Kidney (tissue), 13 donors: ENCODE measurements at regions not wholly inside any gene's neighbourhood (a gene's known extent, or its start where the extent isn't known, plus 50 kb on each side); places are given as distances from the start of the nearest gene placed in this dataset.

Experiments
- DNase-seq, 5 donors: peaks; one replicate each; pipeline ENCODE4 v3.0.0-alpha.2; 2013 to 2020
- FAIRE-seq: peaks from 2 replicates; lab custom pipeline; 2012; peaks lifted over from hg19 to GRCh38; lab: Jason Lieb, UNC
- H3K27ac ChIP-seq, 2 donors: one replicate each; pipeline ENCODE4 v1.7.0; 2013; ENCODE audit warnings: low read depth in 2 of 2, low read length in 2 of 2, inconsistent platforms in 1 of 2
- H3K27me3 ChIP-seq: one replicate; pipeline ENCODE4 v1.7.1; 2013; ENCODE audit warnings: low read length, inconsistent platforms; ENCODE audit not compliant: control insufficient read depth, insufficient read depth
- H3K36me3 ChIP-seq, 3 donors: one replicate each; pipeline versions ENCODE4 v1.7.0 to v1.7.1; 2013; ENCODE audit warnings: low read length in 3 of 3, control low read depth in 1 of 3, inconsistent platforms in 1 of 3; ENCODE audit not compliant: insufficient read depth in 3 of 3, control insufficient read depth in 2 of 3
- H3K4me1 ChIP-seq, 3 donors: one replicate each; pipeline versions ENCODE4 v1.7.0 to v1.7.1; 2013; ENCODE audit warnings: low read length in 3 of 3, inconsistent platforms in 1 of 3, low read depth in 1 of 3; ENCODE audit not compliant: control insufficient read depth in 2 of 3, insufficient read depth in 2 of 3
- H3K4me3 ChIP-seq, 3 donors: one replicate each; pipeline versions ENCODE4 v1.7.0 to v1.8.1; 2013; ENCODE audit warnings: low read length in 3 of 3, control low read depth in 1 of 3, inconsistent platforms in 1 of 3
- H3K9ac ChIP-seq, 3 donors: one replicate each; pipeline versions ENCODE4 v1.7.0 to v1.7.1; 2013; ENCODE audit warnings: low read length in 3 of 3, control low read depth in 1 of 3, inconsistent platforms in 1 of 3
- H3K9me3 ChIP-seq, 3 donors: one replicate each; pipeline versions ENCODE4 v1.7.0 to v1.7.1; 2013; ENCODE audit warnings: low read length in 3 of 3, control low read depth in 1 of 3, inconsistent platforms in 1 of 3; ENCODE audit not compliant: control insufficient read depth in 2 of 3, insufficient read depth in 1 of 3
- CTCF ChIP-seq: IDR thresholded peaks from 3 replicates; pipeline ENCODE4 v1.5.1; 2012; ENCODE audit warnings: mild to moderate bottlenecking, moderate library complexity, borderline replicate concordance; ENCODE audit not compliant: insufficient read depth; ENCODE audit errors: extremely low read depth
- intact Hi-C: fragments of 100-400 bp; cut with DNase I; formaldehyde crosslinking; loops from one replicate; pipeline ENCODE4 v1.11.1; 2022
- donor health status: control.
- donor health status: control.
- donor health status: control.
- donor health status: control.
- donor health status: control.
- donor health status: DM: yes; HTN: yes; CAD: no.
- donor health status: Normal renal cell carcinoma (clear cell type).

GRCh38 chr21:35738347-35738961, 321.9 kb downstream of the SETD4 start:
- Histone ChIP-seq H3K27ac (no peak overlapping the region), H3K4me1 (no peaks in the 10 kb centered on the region), H3K9ac (no peak overlapping the region), H3K9me3 (peaks cover 0 to 11% (median 0%) of the 10 kb centered on the region in 3 donors), H3K4me3 (no peak overlapping the region), H3K36me3 (no peaks in the 10 kb centered on the region), H3K27me3 (no peaks in the 10 kb centered on the region)
- TF ChIP-seq CTCF: no peak
- FAIRE-seq (no peak), DNase-seq (peak in 3 of 5 donors; percentile 9 to 41 (median 19))
- intact Hi-C loops: no loop called here

DNA sequence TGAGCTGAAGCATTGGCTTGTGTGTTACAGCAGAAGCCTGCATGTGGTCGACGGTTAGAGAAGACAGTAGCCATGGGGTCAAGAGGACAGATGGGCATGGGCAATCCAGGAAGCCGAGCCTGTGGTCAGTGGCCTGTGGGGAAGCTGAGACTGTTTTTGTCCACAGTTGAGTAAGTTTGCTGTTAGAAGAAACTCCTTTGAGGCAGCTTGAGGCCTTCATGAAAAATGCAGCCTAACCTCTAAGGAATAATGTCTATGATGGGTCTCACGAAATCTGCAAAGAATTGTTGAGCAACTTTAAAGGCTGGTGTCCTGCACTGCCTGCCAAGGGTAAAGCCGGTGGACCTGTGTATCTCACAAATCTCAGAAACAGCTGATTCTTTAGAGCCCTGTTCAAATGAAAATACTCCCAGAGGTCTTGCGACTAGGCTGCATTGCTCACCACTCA, 322.4 kb downstream of the SETD4 start:
- FAIRE-seq (no peak), DNase-seq (peak in 4 of 5 donors; percentile 33 to 56 (median 40))
- Histone ChIP-seq H3K36me3 (no peaks in the 10 kb centered on the region), H3K4me3 (no peak overlapping the region), H3K27me3 (no peaks in the 10 kb centered on the region), H3K9ac (no peak overlapping the region), H3K27ac (no peak overlapping the region), H3K4me1 (no peaks in the 10 kb centered on the region), H3K9me3 (peaks cover 0 to 11% (median 0%) of the 10 kb centered on the region in 3 donors)
- no peak for TF ChIP-seq CTCF
- intact Hi-C loops: no loop called here

DNA sequence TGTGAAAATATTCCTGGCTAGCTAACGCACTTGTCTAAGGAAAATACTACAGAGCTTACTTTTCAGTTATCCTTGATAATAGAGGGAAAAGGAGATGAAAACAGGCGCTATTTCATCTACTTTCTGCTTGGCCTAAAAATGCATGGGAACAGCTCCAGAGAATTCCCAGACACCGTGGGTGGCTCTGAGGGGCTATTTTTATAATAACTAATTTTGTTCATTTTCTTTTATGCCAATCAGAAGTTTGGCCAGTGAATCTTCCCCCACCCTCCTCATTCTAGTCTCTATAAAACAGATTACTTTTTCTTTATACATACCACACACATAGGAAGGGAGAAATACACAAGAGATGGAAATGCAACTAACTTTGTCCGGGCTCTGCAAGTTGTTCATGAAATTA, 322.9 kb downstream of the SETD4 start:
- intact Hi-C loops: no loop called here
- Histone ChIP-seq H3K9me3 (peaks cover 0 to 11% (median 0%) of the 10 kb centered on the region in 3 donors), H3K27me3 (no peaks in the 10 kb centered on the region), H3K9ac (no peak overlapping the region), H3K27ac (no peak overlapping the region), H3K4me3 (no peak overlapping the region), H3K4me1 (no peaks in the 10 kb centered on the region), H3K36me3 (no peaks in the 10 kb centered on the region)
- TF ChIP-seq CTCF: no peak
- FAIRE-seq (no peak), DNase-seq (no peak)
